Suppressor macrophage (primary cell): ENCODE measurements at regions not wholly inside any gene's neighbourhood (a gene's known extent, or its start where the extent isn't known, plus 50 kb on each side); places are given as distances from the start of the nearest gene placed in this dataset.

Experiments
- DNase-seq, 4 experiments: peaks; one replicate each; pipeline ENCODE4 v3.0.0-alpha.2; 2020 to 2022

GRCh38 chr12:91572869-91573268, 390.3 kb upstream of the DCN start:
- no peak for DNase-seq

- DNase-seq: no peak
Measured at GRCh38 chr12:91567100-91567485, 384.5 kb upstream of the DCN start.

- no peak for DNase-seq
Measured at GRCh38 chr12:91566328-91567099, 383.9 kb upstream of the DCN start.

- DNase-seq: no peak
Measured at GRCh38 chr12:91565846-91566245, 383.2 kb upstream of the DCN start.

GRCh38 chr12:91565246-91565645, 382.6 kb upstream of the DCN start:
- peak in 2 of 4 experiments; percentile 3 to 10 for DNase-seq

GRCh38 chr12:91563011-91563765, 380.6 kb upstream of the DCN start:
- DNase-seq: no peak

- peak in 1 of 4 experiments; percentile 28 for DNase-seq
Measured at GRCh38 chr12:91562476-91562875, 379.9 kb upstream of the DCN start.

- DNase-seq: no peak
Measured at GRCh38 chr12:91561958-91562325, 379.3 kb upstream of the DCN start.

GRCh38 chr12:91561301-91561957, 378.8 kb upstream of the DCN start:
- no peak for DNase-seq

GRCh38 chr12:91556909-91557308, 374.3 kb upstream of the DCN start:
- DNase-seq: no peak

GRCh38 chr12:91555436-91556415, 373.1 kb upstream of the DCN start:
- DNase-seq: no peak

GRCh38 chr12:91551927-91552326, 369.3 kb upstream of the DCN start:
- peak; percentile 66 to 92 (median 74) for DNase-seq

- DNase-seq: no peak
Measured at GRCh38 chr12:91551242-91551641, 368.6 kb upstream of the DCN start.

- no peak for DNase-seq
Measured at GRCh38 chr12:91542666-91543065, 360.0 kb upstream of the DCN start.

GRCh38 chr12:91542067-91542466, 359.4 kb upstream of the DCN start:
- DNase-seq: no peak

GRCh38 chr12:91538418-91538817, 355.8 kb upstream of the DCN start:
- no peak for DNase-seq

- DNase-seq: no peak
Measured at GRCh38 chr12:91533366-91533765, 350.7 kb upstream of the DCN start.

- no peak for DNase-seq
Measured at GRCh38 chr12:91529829-91530228, 347.2 kb upstream of the DCN start.

GRCh38 chr12:91523831-91524230, 341.2 kb upstream of the DCN start:
- DNase-seq: no peak

- DNase-seq: no peak
Measured at GRCh38 chr12:91516695-91517047, 334.1 kb upstream of the DCN start.

GRCh38 chr12:91515944-91516694, 333.5 kb upstream of the DCN start:
- peak in 1 of 4 experiments; percentile 0 for DNase-seq

GRCh38 chr12:91513313-91513712, 330.7 kb upstream of the DCN start:
- peak in 1 of 4 experiments; percentile 4 for DNase-seq
